ENCODE measurements at regions not wholly inside any gene's neighbourhood (a gene's known extent, or its start where the extent isn't known, plus 50 kb on each side); places are given as distances from the start of the nearest gene placed in this dataset.

DNA sequence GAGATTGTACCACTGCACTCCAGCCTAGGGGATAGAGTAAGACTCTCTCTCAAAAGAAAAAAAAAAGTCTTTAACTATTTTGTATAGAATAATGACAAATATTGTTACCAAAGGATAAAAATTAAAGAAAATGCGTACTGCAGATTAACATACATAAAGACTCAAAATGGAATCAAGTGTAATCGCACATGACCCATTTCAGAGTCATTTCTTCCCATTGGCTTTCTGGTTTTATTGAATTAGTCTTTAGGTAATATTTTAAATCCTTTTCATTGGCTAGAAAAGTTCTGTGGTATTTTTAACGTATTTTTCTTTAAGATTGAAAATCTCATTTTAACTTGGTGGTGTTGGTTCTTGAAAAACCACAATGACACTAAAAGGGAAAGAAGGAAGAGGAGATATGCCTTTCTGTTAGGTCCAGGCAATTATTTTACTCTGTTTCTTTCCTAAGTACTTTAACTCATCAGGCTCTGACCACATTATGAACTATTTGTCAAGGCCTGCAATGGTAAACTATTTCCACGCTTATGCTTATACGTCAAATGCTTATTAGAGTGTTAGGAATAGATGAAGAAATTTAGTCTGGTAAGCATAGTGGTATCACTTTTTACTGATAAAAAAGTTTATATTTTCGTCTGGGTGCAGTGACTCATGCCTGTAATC, 52.3 kb downstream of the PLEKHG1 start:
- Mint-ChIP-seq H3K27me3 (ENCODE audit: low read depth) (no peaks in the 10 kb centered on the region), H3K9me3 (ENCODE audit: low read depth) (no peaks in the 10 kb centered on the region), H3K4me1 (ENCODE audit: low read depth) (no peaks in the 10 kb centered on the region), H3K36me3 (ENCODE audit: low read depth) (no peaks in the 10 kb centered on the region), H3K27ac (ENCODE audit: unreplicated experiment) (no peak overlapping the region), H3K4me3 (ENCODE audit: unreplicated experiment) (no peak overlapping the region)
- DNase-seq (ENCODE audit: low spot score), result no peak
- no peak for TF ChIP-seq CTCF (IDR thresholded peaks at IDR 0.05)

DNA sequence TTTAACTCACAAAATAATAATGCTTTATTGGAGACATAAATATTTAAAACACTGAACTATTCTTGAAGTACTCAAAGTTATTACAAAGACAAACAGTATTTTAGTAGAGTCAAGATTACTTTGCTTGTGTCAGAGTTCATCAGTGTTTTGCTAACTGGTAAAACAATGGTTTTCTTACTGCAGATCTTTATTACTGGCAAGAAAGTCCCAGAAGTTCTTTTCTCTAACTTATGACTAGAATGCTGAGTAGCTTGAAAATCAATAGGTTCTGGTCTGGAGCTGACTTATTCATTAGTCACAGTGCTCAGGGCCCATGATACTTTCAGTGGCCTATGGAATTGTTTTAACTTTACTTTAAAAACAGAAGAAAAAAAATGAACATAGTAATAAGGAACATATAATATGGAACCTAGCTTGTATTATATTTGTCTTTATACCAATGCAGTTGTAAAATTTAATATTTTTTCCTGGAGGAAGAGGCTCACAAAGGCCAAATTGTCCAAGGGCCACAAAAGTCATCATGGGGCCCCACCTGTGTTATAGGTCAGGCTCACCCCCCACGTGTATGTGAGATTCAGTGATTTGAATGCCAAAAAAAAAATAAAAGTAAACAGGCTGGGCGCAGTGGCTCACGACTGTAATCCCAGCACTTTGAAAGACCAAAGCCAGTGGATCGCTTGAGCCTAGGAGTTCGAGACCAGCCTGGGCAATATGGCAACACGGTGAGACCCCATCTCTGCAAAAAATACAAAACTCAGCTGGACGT, 53.3 kb downstream of the PLEKHG1 start:
- TF ChIP-seq CTCF (IDR thresholded peaks at IDR 0.05), result no peak
- no peak for DNase-seq (ENCODE audit: low spot score)
- H3K4me1 Mint-ChIP-seq (ENCODE audit: low read depth), result no peaks in the 10 kb centered on the region
- H3K9me3 Mint-ChIP-seq (ENCODE audit: low read depth), result no peaks in the 10 kb centered on the region
- H3K4me3 Mint-ChIP-seq (ENCODE audit: unreplicated experiment), result no peak overlapping the region
- no peaks in the 10 kb centered on the region for H3K27me3 Mint-ChIP-seq (ENCODE audit: low read depth)
- H3K27ac Mint-ChIP-seq (ENCODE audit: unreplicated experiment), result no peak overlapping the region
- H3K36me3 Mint-ChIP-seq (ENCODE audit: low read depth), result no peaks in the 10 kb centered on the region

GRCh38 chr6:150654608-150655007, 54.9 kb downstream of the PLEKHG1 start:
- no peaks in the 10 kb centered on the region for H3K27me3 Mint-ChIP-seq (ENCODE audit: low read depth)
- DNase-seq (ENCODE audit: low spot score), result no peak
- H3K27ac Mint-ChIP-seq (ENCODE audit: unreplicated experiment), result no peak overlapping the region
- no peaks in the 10 kb centered on the region for H3K4me1 Mint-ChIP-seq (ENCODE audit: low read depth)
- no peaks in the 10 kb centered on the region for H3K9me3 Mint-ChIP-seq (ENCODE audit: low read depth)
- TF ChIP-seq CTCF (IDR thresholded peaks at IDR 0.05), result no peak
- H3K4me3 Mint-ChIP-seq (ENCODE audit: unreplicated experiment), result no peak overlapping the region
- no peaks in the 10 kb centered on the region for H3K36me3 Mint-ChIP-seq (ENCODE audit: low read depth)

- Mint-ChIP-seq H3K4me1 (ENCODE audit: low read depth) (no peaks in the 10 kb centered on the region), H3K9me3 (ENCODE audit: low read depth) (no peaks in the 10 kb centered on the region), H3K27me3 (ENCODE audit: low read depth) (no peaks in the 10 kb centered on the region), H3K36me3 (ENCODE audit: low read depth) (no peaks in the 10 kb centered on the region), H3K4me3 (ENCODE audit: unreplicated experiment) (no peak overlapping the region), H3K27ac (ENCODE audit: unreplicated experiment) (no peak overlapping the region)
- no peak for TF ChIP-seq CTCF (IDR thresholded peaks at IDR 0.05)
- DNase-seq (ENCODE audit: low spot score), result no peak
Measured at GRCh38 chr6:150656156-150656555, 56.5 kb downstream of the PLEKHG1 start.

DNA sequence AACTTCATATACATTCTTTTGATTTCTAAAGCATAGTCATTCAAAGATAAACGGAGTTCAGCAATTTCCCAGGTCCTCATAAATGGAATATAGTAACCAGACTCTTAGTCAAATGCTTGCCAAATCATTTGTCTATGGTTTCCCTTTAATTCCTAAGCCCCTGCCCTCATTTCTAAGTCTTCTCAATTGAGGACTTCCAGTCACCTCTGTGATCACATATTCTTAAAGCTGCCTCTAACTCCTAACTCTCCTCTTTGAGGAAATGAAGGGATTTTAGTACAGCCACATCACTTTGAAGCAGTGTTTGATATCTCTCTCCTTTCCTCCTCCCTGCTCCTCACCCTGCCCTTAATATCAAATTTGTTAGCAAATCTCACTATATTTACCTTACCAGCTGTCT, 58.7 kb downstream of the PLEKHG1 start:
- no peak for DNase-seq (ENCODE audit: low spot score)
- Mint-ChIP-seq H3K36me3 (ENCODE audit: low read depth) (no peaks in the 10 kb centered on the region), H3K9me3 (ENCODE audit: low read depth) (no peaks in the 10 kb centered on the region), H3K4me1 (ENCODE audit: low read depth) (no peaks in the 10 kb centered on the region), H3K27me3 (ENCODE audit: low read depth) (no peaks in the 10 kb centered on the region), H3K4me3 (ENCODE audit: unreplicated experiment) (no peak overlapping the region), H3K27ac (ENCODE audit: unreplicated experiment) (no peak overlapping the region)
- TF ChIP-seq CTCF (IDR thresholded peaks at IDR 0.05), result no peak
